DOHH2 (cell line): ENCODE measurements at regions not wholly inside any gene's neighbourhood (a gene's known extent, or its start where the extent isn't known, plus 50 kb on each side); places are given as distances from the start of the nearest gene placed in this dataset.

ENCODE experiments used
- CTCF ChIP-seq: fragments of 200-600 bp; sonication (generic); IDR thresholded peaks from one replicate; pipeline ENCODE4 v1.5.1; 2014; ENCODE audit warnings: antibody characterized with exemption, mild to moderate bottlenecking, low read depth, low read length; ENCODE audit not compliant: poor library complexity, severe bottlenecking
- EZH2phosphoT487 ChIP-seq: fragments of 200-600 bp; sonication (generic); IDR thresholded peaks from 2 replicates; pipeline ENCODE4 v1.6.1; 2017; ENCODE audit warnings: borderline replicate concordance, mild to moderate bottlenecking, antibody characterized with exemption, low read length, moderate library complexity, mixed read lengths

- TF ChIP-seq CTCF (no peak), EZH2phosphoT487 (no peak)
These were observed 142.9 kb downstream of the TPBG start for GRCh38 chr6:82506526-82506925.
